WTC11 (cell line): ENCODE measurements at regions not wholly inside any gene's neighbourhood (a gene's known extent, or its start where the extent isn't known, plus 50 kb on each side); places are given as distances from the start of the nearest gene placed in this dataset.
"Not testable (repeated sequence)": the region's sequence is repeated elsewhere in the genome, so short reads cannot be mapped to it uniquely, and the experiment has no call there.

Experiments
- ATAC-seq: fragments of 200-7000 bp; cut with Tn5 transposase; 2 replicates; pipeline ENCODE4 v1.10.0; 2021; ENCODE audit warnings: mild to moderate bottlenecking, moderate library complexity
- CTCF ChIA-PET: fragments of 300-600 bp; sonication (Branson Sonifier 250); formaldehyde crosslinking; loops from one replicate; lab custom pipeline; 2021; ENCODE audit warnings: antibody characterized with exemption; lab: Charles Lee
- POLR2A ChIA-PET: fragments of 350-600 bp; sonication (Branson Sonifier 250); formaldehyde crosslinking; loops from one replicate; lab custom pipeline; 2021; ENCODE audit warnings: antibody characterized with exemption; lab: Charles Lee
- DNase-seq: peaks from one replicate; pipeline ENCODE4 v3.0.0; 2021; ENCODE audit warnings: low spot score
- H3K27ac Mint-ChIP-seq: 2 replicates; pipeline ENCODE4 v1.8.0; 2021; ENCODE audit warnings: mixed read lengths
- H3K27me3 Mint-ChIP-seq: 2 replicates; pipeline ENCODE4 v1.8.0; 2021; ENCODE audit warnings: low read depth, mild to moderate bottlenecking, moderate library complexity, mixed read lengths
- H3K36me3 Mint-ChIP-seq: 2 replicates; pipeline ENCODE4 v1.8.0; 2021; ENCODE audit warnings: mixed read lengths
- H3K4me1 Mint-ChIP-seq: 2 replicates; pipeline ENCODE4 v1.8.0; 2022; ENCODE audit warnings: mixed read lengths
- H3K4me3 Mint-ChIP-seq: 2 replicates; pipeline ENCODE4 v1.8.0; 2021; ENCODE audit warnings: mild to moderate bottlenecking, moderate library complexity, mixed read lengths
- H3K9me3 Mint-ChIP-seq: 2 replicates; pipeline ENCODE4 v1.8.0; 2021; ENCODE audit warnings: mixed read lengths
- CREM ChIP-seq: sonication (generic); formaldehyde crosslinking; IDR thresholded peaks from 2 replicates; pipeline ENCODE4 v1.8.1; 2022; ENCODE audit warnings: mild to moderate bottlenecking, missing genetic modification reagents, moderate library complexity
- E2F1 ChIP-seq: sonication (generic); formaldehyde crosslinking; IDR thresholded peaks from 2 replicates; pipeline ENCODE4 v1.8.0; 2022; ENCODE audit warnings: mild to moderate bottlenecking, missing genetic modification reagents
- EMX1 ChIP-seq: fragments of 250-450 bp; sonication (Bioruptor Pico); IDR thresholded peaks from 2 replicates; pipeline ENCODE4 v1.8.0; 2021; ENCODE audit warnings: mild to moderate bottlenecking
- ETV6 ChIP-seq: sonication (generic); formaldehyde crosslinking; IDR thresholded peaks from 2 replicates; pipeline ENCODE4 v1.8.1; 2022; ENCODE audit warnings: mild to moderate bottlenecking, missing genetic modification reagents
- FOXP4 ChIP-seq: sonication (generic); formaldehyde crosslinking; IDR thresholded peaks from 2 replicates; pipeline ENCODE4 v1.8.0; 2022; ENCODE audit warnings: mild to moderate bottlenecking, missing genetic modification reagents
- GTF2I ChIP-seq: fragments of 250-450 bp; sonication (Bioruptor Pico); conservative IDR thresholded peaks from 2 replicates; pipeline ENCODE4 v1.4.0; 2021; ENCODE audit warnings: mild to moderate bottlenecking
- MYBL2 ChIP-seq: sonication (generic); formaldehyde crosslinking; IDR thresholded peaks from 2 replicates; pipeline ENCODE4 v1.8.1; 2023; ENCODE audit warnings: mild to moderate bottlenecking, moderate library complexity, missing genetic modification reagents
- NR2C2 ChIP-seq: sonication (generic); formaldehyde crosslinking; IDR thresholded peaks from 2 replicates; pipeline ENCODE4 v1.8.0; 2022; ENCODE audit warnings: mild to moderate bottlenecking, missing genetic modification reagents
- PRRX2 ChIP-seq: fragments of 250-450 bp; sonication (Bioruptor Pico); IDR thresholded peaks from 2 replicates; pipeline ENCODE4 v1.8.0; 2021; ENCODE audit warnings: mild to moderate bottlenecking
- SMAD3 ChIP-seq: sonication (generic); formaldehyde crosslinking; IDR thresholded peaks from 2 replicates; pipeline ENCODE4 v1.8.0; 2022; ENCODE audit warnings: missing genetic modification reagents, mild to moderate bottlenecking, borderline replicate concordance
- TEAD4 ChIP-seq: sonication (generic); formaldehyde crosslinking; IDR thresholded peaks from 2 replicates; pipeline ENCODE4 v1.8.0; 2022; ENCODE audit warnings: mild to moderate bottlenecking, missing genetic modification reagents
- ZNF121 ChIP-seq: sonication (generic); formaldehyde crosslinking; IDR thresholded peaks from 2 replicates; pipeline ENCODE4 v1.8.0; 2023; ENCODE audit warnings: missing genetic modification reagents
- ZNF219 ChIP-seq: sonication (generic); formaldehyde crosslinking; IDR thresholded peaks from 2 replicates; pipeline ENCODE4 v1.8.0; 2023; ENCODE audit warnings: missing genetic modification reagents, mild to moderate bottlenecking, borderline replicate concordance
- TF ChIP-seq, protein P1 (sequence below): fragments of 250-450 bp; sonication (Bioruptor Pico); IDR thresholded peaks from 2 replicates; pipeline ENCODE4 v1.9.0; 2021; ENCODE audit warnings: mild to moderate bottlenecking, borderline replicate concordance
- TF ChIP-seq, protein P2 (sequence below): sonication (generic); formaldehyde crosslinking; IDR thresholded peaks from 2 replicates; pipeline ENCODE4 v1.8.0; 2023; ENCODE audit warnings: missing genetic modification reagents
- TF ChIP-seq, protein P3 (sequence below): fragments of 250-450 bp; sonication (Bioruptor Pico); IDR thresholded peaks from 2 replicates; pipeline ENCODE4 v1.9.0; 2021; ENCODE audit warnings: mild to moderate bottlenecking
- TF ChIP-seq, protein P4 (sequence below): sonication (generic); formaldehyde crosslinking; IDR thresholded peaks from 2 replicates; pipeline ENCODE4 v1.8.0; 2022; ENCODE audit warnings: missing genetic modification reagents
- TF ChIP-seq, protein P5 (sequence below): sonication (generic); formaldehyde crosslinking; IDR thresholded peaks from 2 replicates; pipeline ENCODE4 v1.8.1; 2023; ENCODE audit warnings: mild to moderate bottlenecking, missing genetic modification reagents

DNA sequence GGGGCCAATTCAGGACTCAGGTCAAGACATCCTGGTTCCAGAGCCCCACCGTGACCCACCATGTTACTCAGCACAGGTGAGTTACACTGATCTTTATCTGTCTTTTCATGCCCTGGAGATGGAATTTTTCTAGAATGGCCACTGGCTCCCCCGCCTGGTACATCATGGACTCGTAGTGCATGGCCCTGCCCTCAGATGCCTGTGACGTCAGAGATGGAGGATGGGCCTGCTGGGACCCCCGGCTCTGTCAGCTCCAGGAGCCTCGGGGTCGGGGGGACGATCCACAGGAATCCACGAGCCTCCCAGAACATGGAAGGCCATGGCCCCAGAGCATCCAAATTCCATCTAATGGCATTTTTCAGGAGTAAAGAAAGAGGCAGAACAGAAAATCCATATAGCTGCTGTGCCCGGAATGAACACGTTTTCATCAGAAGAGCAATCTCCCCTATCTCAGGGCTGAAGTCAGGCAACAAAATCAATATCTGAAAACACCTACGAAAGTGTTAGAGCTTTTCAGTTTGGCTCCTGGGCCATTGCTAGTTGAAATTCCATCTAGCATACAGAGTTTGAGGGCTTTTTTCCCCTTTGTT is 146.7 kb upstream of the SFSWAP start:
- H3K27me3 Mint-ChIP-seq, H3K27ac Mint-ChIP-seq, H3K4me3 Mint-ChIP-seq, H3K36me3 Mint-ChIP-seq, POLR2A ChIA-PET, CTCF ChIA-PET: not testable (repeated sequence)
- Mint-ChIP-seq H3K4me1 (peaks cover 12% of the 10 kb centered on the region), H3K9me3 (peaks cover 18% of the 10 kb centered on the region)
- DNase-seq (peak; percentile 58), ATAC-seq (peak; percentile 77)

DNA sequence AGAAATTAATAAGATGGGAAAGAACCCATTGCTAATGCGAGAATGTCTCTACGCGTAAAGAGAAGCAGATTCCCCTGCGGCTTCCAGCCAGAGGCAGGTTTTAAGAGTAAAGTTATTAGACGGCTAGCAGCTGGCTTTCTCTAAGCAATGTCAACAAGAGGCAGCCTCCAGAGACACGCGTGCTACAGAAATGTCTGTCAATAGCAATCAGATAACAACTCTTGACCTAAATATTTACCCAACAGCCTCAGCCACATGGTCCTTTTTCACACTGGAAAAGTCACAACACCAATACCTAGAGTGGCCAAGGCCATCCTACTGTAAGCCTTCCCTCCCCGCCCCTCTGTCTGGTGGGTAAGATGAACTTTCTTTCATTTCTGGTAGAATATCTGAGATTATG is 146.0 kb upstream of the SFSWAP start:
- ATAC-seq (no peak), DNase-seq (no peak)
- POLR2A ChIA-PET = no interaction called here
- H3K27ac Mint-ChIP-seq = no peak overlapping the region
- H3K36me3 Mint-ChIP-seq = no peaks in the 10 kb centered on the region
- no peaks in the 10 kb centered on the region for H3K27me3 Mint-ChIP-seq
- TF ChIP-seq SMAD3 (CRISPR knock-in tag) (no peak), ZNF219 (no peak)
- TF ChIP-seq, protein P1, sequence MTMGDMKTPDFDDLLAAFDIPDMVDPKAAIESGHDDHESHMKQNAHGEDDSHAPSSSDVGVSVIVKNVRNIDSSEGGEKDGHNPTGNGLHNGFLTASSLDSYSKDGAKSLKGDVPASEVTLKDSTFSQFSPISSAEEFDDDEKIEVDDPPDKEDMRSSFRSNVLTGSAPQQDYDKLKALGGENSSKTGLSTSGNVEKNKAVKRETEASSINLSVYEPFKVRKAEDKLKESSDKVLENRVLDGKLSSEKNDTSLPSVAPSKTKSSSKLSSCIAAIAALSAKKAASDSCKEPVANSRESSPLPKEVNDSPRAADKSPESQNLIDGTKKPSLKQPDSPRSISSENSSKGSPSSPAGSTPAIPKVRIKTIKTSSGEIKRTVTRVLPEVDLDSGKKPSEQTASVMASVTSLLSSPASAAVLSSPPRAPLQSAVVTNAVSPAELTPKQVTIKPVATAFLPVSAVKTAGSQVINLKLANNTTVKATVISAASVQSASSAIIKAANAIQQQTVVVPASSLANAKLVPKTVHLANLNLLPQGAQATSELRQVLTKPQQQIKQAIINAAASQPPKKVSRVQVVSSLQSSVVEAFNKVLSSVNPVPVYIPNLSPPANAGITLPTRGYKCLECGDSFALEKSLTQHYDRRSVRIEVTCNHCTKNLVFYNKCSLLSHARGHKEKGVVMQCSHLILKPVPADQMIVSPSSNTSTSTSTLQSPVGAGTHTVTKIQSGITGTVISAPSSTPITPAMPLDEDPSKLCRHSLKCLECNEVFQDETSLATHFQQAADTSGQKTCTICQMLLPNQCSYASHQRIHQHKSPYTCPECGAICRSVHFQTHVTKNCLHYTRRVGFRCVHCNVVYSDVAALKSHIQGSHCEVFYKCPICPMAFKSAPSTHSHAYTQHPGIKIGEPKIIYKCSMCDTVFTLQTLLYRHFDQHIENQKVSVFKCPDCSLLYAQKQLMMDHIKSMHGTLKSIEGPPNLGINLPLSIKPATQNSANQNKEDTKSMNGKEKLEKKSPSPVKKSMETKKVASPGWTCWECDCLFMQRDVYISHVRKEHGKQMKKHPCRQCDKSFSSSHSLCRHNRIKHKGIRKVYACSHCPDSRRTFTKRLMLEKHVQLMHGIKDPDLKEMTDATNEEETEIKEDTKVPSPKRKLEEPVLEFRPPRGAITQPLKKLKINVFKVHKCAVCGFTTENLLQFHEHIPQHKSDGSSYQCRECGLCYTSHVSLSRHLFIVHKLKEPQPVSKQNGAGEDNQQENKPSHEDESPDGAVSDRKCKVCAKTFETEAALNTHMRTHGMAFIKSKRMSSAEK (CRISPR knock-in tag) = no peak
- TF ChIP-seq, protein P2, sequence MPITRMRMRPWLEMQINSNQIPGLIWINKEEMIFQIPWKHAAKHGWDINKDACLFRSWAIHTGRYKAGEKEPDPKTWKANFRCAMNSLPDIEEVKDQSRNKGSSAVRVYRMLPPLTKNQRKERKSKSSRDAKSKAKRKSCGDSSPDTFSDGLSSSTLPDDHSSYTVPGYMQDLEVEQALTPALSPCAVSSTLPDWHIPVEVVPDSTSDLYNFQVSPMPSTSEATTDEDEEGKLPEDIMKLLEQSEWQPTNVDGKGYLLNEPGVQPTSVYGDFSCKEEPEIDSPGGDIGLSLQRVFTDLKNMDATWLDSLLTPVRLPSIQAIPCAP (CRISPR knock-in tag) = no peak
- peaks cover 23% of the 10 kb centered on the region for H3K9me3 Mint-ChIP-seq
- H3K4me1 Mint-ChIP-seq = peaks cover 12% of the 10 kb centered on the region
- H3K4me3 Mint-ChIP-seq = no peak overlapping the region
- CTCF ChIA-PET = no interaction called here

DNA sequence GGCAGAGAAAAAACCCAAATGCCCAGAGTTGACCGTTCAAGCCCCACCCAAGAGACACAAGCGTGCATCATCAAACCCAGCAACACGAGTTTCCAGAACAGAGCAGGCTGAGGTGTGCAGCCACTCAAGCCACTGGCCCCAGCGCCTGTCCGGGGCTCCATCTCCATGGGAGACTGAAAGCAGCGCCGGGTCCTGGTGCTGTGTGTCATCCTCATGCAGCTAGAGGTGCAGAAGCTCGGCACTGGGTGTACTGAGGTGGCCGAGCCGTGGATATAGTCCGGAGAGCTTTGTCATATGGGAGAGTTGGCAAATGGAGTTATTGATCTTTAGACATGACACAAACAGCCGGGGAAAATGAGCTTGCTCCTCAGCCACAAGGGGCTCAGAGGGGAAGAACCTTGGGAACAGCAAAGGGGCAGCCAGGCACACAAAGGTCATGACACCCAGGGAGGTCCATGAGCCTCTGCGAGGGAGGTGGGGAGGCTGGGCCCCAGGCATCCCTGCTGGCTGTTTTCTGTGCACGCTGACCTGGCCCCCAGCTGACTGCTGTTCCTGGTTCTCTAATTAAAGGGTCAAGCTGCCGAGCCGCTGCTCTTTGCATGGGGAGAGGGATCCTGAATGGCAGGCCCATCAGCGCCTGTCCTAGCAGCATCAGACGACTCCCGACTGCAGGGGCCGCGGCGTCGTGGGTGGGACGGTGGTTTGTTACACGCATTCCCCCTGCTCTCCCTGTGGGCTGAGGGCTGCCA is 145.4 kb upstream of the SFSWAP start:
- ChIA-PET CTCF (no interaction called here), POLR2A (no interaction called here)
- H3K27me3 Mint-ChIP-seq = no peaks in the 10 kb centered on the region
- H3K4me3 Mint-ChIP-seq = no peak overlapping the region
- no peak overlapping the region; the same call in 1 of the 2 replicates for H3K27ac Mint-ChIP-seq
- H3K9me3 Mint-ChIP-seq = peaks cover 22% of the 10 kb centered on the region
- ATAC-seq (no peak), DNase-seq (no peak)
- peaks cover 12% of the 10 kb centered on the region for H3K4me1 Mint-ChIP-seq
- no peaks in the 10 kb centered on the region for H3K36me3 Mint-ChIP-seq
- TF ChIP-seq NR2C2 (CRISPR knock-in tag) (no peak), EMX1 (CRISPR knock-in tag) (no peak), GTF2I (CRISPR knock-in tag) (no peak), CREM (CRISPR knock-in tag) (no peak), MYBL2 (no peak), ZNF121 (no peak), FOXP4 (CRISPR knock-in tag) (no peak), TEAD4 (no peak), ETV6 (CRISPR knock-in tag) (no peak), E2F1 (CRISPR knock-in tag) (no peak), PRRX2 (no peak)
- TF ChIP-seq, protein P3, sequence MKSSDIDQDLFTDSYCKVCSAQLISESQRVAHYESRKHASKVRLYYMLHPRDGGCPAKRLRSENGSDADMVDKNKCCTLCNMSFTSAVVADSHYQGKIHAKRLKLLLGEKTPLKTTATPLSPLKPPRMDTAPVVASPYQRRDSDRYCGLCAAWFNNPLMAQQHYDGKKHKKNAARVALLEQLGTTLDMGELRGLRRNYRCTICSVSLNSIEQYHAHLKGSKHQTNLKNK (CRISPR knock-in tag) = no peak
- TF ChIP-seq, protein P4, sequence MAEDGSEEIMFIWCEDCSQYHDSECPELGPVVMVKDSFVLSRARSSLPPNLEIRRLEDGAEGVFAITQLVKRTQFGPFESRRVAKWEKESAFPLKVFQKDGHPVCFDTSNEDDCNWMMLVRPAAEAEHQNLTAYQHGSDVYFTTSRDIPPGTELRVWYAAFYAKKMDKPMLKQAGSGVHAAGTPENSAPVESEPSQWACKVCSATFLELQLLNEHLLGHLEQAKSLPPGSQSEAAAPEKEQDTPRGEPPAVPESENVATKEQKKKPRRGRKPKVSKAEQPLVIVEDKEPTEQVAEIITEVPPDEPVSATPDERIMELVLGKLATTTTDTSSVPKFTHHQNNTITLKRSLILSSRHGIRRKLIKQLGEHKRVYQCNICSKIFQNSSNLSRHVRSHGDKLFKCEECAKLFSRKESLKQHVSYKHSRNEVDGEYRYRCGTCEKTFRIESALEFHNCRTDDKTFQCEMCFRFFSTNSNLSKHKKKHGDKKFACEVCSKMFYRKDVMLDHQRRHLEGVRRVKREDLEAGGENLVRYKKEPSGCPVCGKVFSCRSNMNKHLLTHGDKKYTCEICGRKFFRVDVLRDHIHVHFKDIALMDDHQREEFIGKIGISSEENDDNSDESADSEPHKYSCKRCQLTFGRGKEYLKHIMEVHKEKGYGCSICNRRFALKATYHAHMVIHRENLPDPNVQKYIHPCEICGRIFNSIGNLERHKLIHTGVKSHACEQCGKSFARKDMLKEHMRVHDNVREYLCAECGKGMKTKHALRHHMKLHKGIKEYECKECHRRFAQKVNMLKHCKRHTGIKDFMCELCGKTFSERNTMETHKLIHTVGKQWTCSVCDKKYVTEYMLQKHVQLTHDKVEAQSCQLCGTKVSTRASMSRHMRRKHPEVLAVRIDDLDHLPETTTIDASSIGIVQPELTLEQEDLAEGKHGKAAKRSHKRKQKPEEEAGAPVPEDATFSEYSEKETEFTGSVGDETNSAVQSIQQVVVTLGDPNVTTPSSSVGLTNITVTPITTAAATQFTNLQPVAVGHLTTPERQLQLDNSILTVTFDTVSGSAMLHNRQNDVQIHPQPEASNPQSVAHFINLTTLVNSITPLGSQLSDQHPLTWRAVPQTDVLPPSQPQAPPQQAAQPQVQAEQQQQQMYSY (CRISPR knock-in tag) = no peak
- TF ChIP-seq, protein P5, sequence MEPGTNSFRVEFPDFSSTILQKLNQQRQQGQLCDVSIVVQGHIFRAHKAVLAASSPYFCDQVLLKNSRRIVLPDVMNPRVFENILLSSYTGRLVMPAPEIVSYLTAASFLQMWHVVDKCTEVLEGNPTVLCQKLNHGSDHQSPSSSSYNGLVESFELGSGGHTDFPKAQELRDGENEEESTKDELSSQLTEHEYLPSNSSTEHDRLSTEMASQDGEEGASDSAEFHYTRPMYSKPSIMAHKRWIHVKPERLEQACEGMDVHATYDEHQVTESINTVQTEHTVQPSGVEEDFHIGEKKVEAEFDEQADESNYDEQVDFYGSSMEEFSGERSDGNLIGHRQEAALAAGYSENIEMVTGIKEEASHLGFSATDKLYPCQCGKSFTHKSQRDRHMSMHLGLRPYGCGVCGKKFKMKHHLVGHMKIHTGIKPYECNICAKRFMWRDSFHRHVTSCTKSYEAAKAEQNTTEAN (CRISPR knock-in tag) = no peak
